ENCODE measurements at regions not wholly inside any gene's neighbourhood (a gene's known extent, or its start where the extent isn't known, plus 50 kb on each side); places are given as distances from the start of the nearest gene placed in this dataset.

- TF ChIP-seq EZH2phosphoT487 (IDR thresholded peaks at IDR 0.05; ENCODE audit: borderline replicate concordance, low read length): no peak
- TF ChIP-seq CTCF (IDR thresholded peaks at IDR 0.05; ENCODE audit: low read depth, low read length, poor library complexity, severe bottlenecking): no peak
Measured at GRCh38 chr2:7983451-7983850, 698.4 kb upstream of the ID2 start.

Measured in DOHH2 (cell line).